Neural crest cell (in vitro differentiated cells): ENCODE measurements at regions not wholly inside any gene's neighbourhood (a gene's known extent, or its start where the extent isn't known, plus 50 kb on each side); places are given as distances from the start of the nearest gene placed in this dataset.

ENCODE experiments used
- DNase-seq: peaks from one replicate; pipeline ENCODE4 v3.0.0; 2021; ENCODE audit warnings: low read depth, mixed read lengths, low spot score
- H3K27ac Mint-ChIP-seq: one replicate; pipeline ENCODE4 v1.8.0; 2021; ENCODE audit warnings: mild to moderate bottlenecking, mixed read lengths; ENCODE audit not compliant: unreplicated experiment
- H3K27me3 Mint-ChIP-seq: 2 replicates; pipeline ENCODE4 v1.8.0; 2021; ENCODE audit warnings: low read depth, mild to moderate bottlenecking, mixed read lengths
- H3K36me3 Mint-ChIP-seq: 2 replicates; pipeline ENCODE4 v1.8.0; 2021; ENCODE audit warnings: low read depth, mild to moderate bottlenecking, mixed read lengths
- H3K4me1 Mint-ChIP-seq: 2 replicates; pipeline ENCODE4 v1.8.0; 2021; ENCODE audit warnings: mixed read lengths
- H3K4me3 Mint-ChIP-seq: one replicate; pipeline ENCODE4 v1.8.0; 2021; ENCODE audit warnings: mild to moderate bottlenecking, mixed read lengths
- H3K9me3 Mint-ChIP-seq: 2 replicates; pipeline ENCODE4 v1.8.0; 2021; ENCODE audit warnings: mixed read lengths
- TF ChIP-seq, protein P1 (sequence below): fragments of 200-600 bp; sonication (generic); conservative IDR thresholded peaks from 2 replicates; pipeline ENCODE4 v1.5.0; 2021; ENCODE audit warnings: antibody characterized with exemption, mild to moderate bottlenecking

DNA sequence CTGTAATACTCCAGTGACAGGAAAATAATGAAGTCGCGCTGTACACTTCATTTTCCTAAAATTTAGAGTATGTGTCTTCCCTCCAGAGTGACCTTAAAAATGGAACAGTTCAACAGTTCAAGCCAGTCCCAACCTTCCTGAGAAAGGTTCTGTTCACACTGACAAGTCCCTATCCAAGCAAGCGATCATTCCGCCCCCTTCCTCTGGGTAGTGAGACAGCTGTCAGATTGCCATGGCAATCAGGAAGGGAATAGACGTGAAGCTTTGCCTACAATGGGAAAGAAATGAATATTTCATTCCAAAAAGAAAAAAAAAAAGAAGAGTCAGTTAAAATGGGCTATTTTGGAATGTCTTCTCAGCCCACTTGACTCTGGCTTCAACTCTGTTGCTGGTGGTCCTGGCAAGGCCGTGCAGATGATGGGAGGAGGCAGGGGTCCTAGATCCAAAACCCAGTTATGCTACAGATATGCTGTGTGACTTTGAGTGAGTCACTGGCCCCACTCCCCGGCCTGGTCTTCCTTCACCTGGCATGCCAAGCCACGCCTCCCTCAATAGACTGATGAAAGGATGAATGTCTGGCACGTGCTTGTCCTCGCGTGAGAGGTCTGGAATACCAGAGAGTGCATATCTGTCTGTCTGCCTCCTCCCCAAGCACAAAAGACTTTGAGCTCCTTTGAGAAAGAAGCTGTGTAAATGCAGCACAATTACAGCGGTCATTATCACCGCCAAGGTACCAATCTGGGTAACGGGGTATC, 165.8 kb upstream of the WWC1 start:
- Mint-ChIP-seq H3K4me1 (peaks cover 42% of the 10 kb centered on the region), H3K9me3 (no peaks in the 10 kb centered on the region)

DNA sequence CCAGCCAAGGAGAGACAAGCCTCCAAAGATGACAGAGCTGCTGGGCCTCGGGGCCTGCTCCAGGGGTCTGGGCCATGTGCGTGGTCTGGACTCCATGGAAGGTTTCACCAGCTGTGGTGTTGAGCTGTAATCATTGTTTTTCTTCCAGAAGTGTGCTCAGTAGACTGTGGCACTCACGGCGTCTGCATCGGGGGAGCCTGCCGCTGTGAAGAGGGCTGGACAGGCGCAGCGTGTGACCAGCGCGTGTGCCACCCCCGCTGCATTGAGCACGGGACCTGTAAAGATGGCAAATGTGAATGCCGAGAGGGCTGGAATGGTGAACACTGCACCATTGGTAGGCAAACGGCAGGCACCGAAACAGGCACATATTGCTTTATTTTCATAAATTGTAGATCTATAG, 164.8 kb upstream of the WWC1 start:
- H3K27ac Mint-ChIP-seq = no peak overlapping the region
- DNase-seq = no peak
- H3K9me3 Mint-ChIP-seq = no peaks in the 10 kb centered on the region
- TF ChIP-seq, protein P1, sequence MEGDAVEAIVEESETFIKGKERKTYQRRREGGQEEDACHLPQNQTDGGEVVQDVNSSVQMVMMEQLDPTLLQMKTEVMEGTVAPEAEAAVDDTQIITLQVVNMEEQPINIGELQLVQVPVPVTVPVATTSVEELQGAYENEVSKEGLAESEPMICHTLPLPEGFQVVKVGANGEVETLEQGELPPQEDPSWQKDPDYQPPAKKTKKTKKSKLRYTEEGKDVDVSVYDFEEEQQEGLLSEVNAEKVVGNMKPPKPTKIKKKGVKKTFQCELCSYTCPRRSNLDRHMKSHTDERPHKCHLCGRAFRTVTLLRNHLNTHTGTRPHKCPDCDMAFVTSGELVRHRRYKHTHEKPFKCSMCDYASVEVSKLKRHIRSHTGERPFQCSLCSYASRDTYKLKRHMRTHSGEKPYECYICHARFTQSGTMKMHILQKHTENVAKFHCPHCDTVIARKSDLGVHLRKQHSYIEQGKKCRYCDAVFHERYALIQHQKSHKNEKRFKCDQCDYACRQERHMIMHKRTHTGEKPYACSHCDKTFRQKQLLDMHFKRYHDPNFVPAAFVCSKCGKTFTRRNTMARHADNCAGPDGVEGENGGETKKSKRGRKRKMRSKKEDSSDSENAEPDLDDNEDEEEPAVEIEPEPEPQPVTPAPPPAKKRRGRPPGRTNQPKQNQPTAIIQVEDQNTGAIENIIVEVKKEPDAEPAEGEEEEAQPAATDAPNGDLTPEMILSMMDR = no peak
- no peaks in the 10 kb centered on the region for H3K27me3 Mint-ChIP-seq
- no peak overlapping the region for H3K4me3 Mint-ChIP-seq
- no peaks in the 10 kb centered on the region for H3K36me3 Mint-ChIP-seq
- H3K4me1 Mint-ChIP-seq = peaks cover 34% of the 10 kb centered on the region

More for the DNA sequence above, 165.8 kb upstream of the WWC1 start:
- Mint-ChIP-seq H3K27me3 (no peaks in the 10 kb centered on the region), H3K36me3 (no peaks in the 10 kb centered on the region), H3K27ac (peak overlapping the region; percentile 85), H3K4me3 (no peak overlapping the region)
- no peak for DNase-seq
- TF ChIP-seq, protein P1 = no peak

DNA sequence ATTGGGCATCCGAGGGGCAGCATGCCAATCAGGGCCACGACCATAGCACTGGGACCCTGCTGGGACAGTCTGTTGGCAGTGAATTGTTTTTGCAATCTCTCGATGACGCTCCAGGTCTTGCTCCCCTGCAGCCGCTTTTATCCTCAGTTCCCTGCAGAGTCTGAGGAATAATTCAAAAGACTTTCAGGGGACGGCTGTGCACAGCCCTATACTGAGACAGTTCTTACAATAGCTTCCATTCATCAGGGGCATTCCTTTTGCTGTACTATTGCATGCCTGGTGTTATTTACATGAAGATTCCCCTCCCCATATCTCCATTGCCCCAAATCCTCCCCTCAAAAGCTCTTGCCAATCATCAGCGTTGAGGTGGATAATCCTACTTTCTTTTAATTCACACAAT, 163.3 kb upstream of the WWC1 start:
- H3K4me1 Mint-ChIP-seq = peaks cover 43% of the 10 kb centered on the region
- DNase-seq = no peak
- peak overlapping the region; percentile 83 for H3K27ac Mint-ChIP-seq
- peak overlapping the region; percentile 50 for H3K4me3 Mint-ChIP-seq
- H3K9me3 Mint-ChIP-seq = no peaks in the 10 kb centered on the region
- H3K36me3 Mint-ChIP-seq = no peaks in the 10 kb centered on the region
- TF ChIP-seq, protein P1 = no peak
- no peaks in the 10 kb centered on the region for H3K27me3 Mint-ChIP-seq

DNA sequence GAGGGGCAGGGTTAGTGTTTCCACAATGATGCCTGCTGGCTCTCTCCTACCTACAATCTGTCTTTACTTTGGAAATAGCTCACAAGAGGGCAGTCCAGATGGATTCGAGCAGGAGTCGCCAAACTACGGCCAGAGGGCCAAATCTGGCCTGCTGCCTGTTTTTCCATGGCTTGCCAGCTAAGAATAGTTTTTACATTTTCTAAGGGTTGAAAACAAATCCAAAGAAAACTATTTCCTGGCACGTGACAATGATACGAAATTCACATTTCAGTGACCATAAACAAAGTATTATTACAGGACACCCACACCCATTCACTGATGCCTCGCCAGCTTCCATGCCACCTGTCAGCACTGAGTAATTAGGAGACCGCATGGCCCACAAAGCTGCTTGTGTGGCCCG, 162.9 kb upstream of the WWC1 start:
- no peak for DNase-seq
- Mint-ChIP-seq H3K36me3 (no peaks in the 10 kb centered on the region), H3K4me1 (peaks cover 38% of the 10 kb centered on the region), H3K9me3 (no peaks in the 10 kb centered on the region), H3K27ac (no peak overlapping the region), H3K27me3 (no peaks in the 10 kb centered on the region), H3K4me3 (no peak overlapping the region)
- TF ChIP-seq, protein P1 = no peak

DNA sequence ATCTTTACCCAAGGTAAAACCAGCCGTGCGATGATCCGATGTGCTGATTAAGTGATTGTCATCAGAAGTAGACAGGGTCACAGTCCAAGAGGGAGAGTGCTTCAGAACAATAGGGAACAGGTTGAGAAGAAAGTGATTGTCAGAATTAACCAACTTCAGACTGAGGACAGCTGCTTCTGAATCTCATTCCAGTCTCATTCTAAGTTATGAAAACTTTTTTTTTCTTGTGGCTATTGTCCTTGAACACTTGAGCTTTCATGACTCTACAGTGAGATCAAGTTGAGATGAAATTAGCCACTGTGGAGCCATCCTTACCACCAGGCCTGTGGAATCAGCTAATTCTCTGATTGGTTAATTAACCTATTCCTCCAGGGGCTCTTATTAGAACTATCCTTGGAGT, 159.9 kb upstream of the WWC1 start:
- DNase-seq = no peak
- H3K36me3 Mint-ChIP-seq = no peaks in the 10 kb centered on the region
- peaks cover 33% of the 10 kb centered on the region for H3K4me1 Mint-ChIP-seq
- H3K9me3 Mint-ChIP-seq = no peaks in the 10 kb centered on the region
- no peak overlapping the region for H3K4me3 Mint-ChIP-seq
- TF ChIP-seq, protein P1 = no peak
- H3K27ac Mint-ChIP-seq = no peak overlapping the region
- H3K27me3 Mint-ChIP-seq = no peaks in the 10 kb centered on the region
